Right lobe of liver (tissue), 6 donors: ENCODE measurements at regions not wholly inside any gene's neighbourhood (a gene's known extent, or its start where the extent isn't known, plus 50 kb on each side); places are given as distances from the start of the nearest gene placed in this dataset.

Experiments used
- ATAC-seq, 4 donors: fragments of 200-7000 bp; cut with Tn5 transposase; one replicate each; pipeline ENCODE4 v1.9.1; 2020; ENCODE audit warnings: mild to moderate bottlenecking in 4 of 4, moderate library complexity in 4 of 4
- DNase-seq, 3 donors: peaks; one replicate each; pipeline ENCODE4 v3.0.0-alpha.2; 2020
- H3K27ac ChIP-seq, 3 donors: fragments of 200-600 bp; one replicate each; pipeline ENCODE4 v1.8.0; 2022
- H3K27me3 ChIP-seq, 2 donors: fragments of 200-600 bp; one replicate each; pipeline ENCODE4 v1.8.0; 2022
- H3K36me3 ChIP-seq, 4 donors: fragments of 200-600 bp; sonication (generic) in 1 of 4; one replicate each; pipeline versions ENCODE4 v1.5.1 to v1.8.0; 2017 to 2022; ENCODE audit warnings: control low read depth in 1 of 4
- H3K4me1 ChIP-seq, 4 donors: fragments of 200-600 bp; sonication (generic) in 1 of 4; one replicate each; pipeline versions ENCODE4 v1.5.1 to v1.8.0; 2017 to 2022; ENCODE audit warnings: control low read depth in 1 of 4
- H3K4me3 ChIP-seq, 3 donors: fragments of 200-600 bp; one replicate each; pipeline ENCODE4 v1.8.0; 2022
- H3K9me3 ChIP-seq, 4 donors: fragments of 200-600 bp; sonication (generic) in 1 of 4; one replicate each; pipeline versions ENCODE4 v1.5.1 to v1.8.0; 2017 to 2022; ENCODE audit warnings: control low read depth in 1 of 4
- POLR2A ChIP-seq: fragments of 450-650 bp; IDR thresholded peaks from one replicate; pipeline ENCODE4 v1.6.1; 2017; ENCODE audit warnings: antibody characterized with exemption, mild to moderate bottlenecking
- WGBS: methylation state at CpG from one replicate; pipeline ENCODE4 v1.1.6; 2018; ENCODE audit warnings: low coverage, low lambda C conversion rate; ENCODE audit not compliant: insufficient coverage; ENCODE audit errors: missing lambda C conversion rate; 5-methylcytosine and 5-hydroxymethylcytosine counted together
- intact Hi-C, 2 donors: fragments of 100-400 bp; cut with DNase I; formaldehyde crosslinking; loops; one replicate each; pipeline versions ENCODE4 v1.11.2 to v1.14.1; 2022
- TF ChIP-seq, protein P1 (sequence below), 4 donors: fragments of 200-600 bp in 3 of 4; fragments of 450-650 bp in 1 of 4; IDR thresholded peaks; one replicate each; pipeline versions ENCODE4 v1.5.1 to v1.8.0; 2016 to 2022; ENCODE audit warnings: antibody characterized with exemption in 4 of 4, mild to moderate bottlenecking in 2 of 4
- donor health status: DM: no; HTN: yes; CAD: no.
- donor health status: DM: no; HTN: no; CAD: no.
- donor health status: DM: no; HTN: no; CAD: no.
- donor health status: DM: no; HTN: yes; CAD: no.
- donor health status: DM: no; HTN: yes; CAD: no.

DNA sequence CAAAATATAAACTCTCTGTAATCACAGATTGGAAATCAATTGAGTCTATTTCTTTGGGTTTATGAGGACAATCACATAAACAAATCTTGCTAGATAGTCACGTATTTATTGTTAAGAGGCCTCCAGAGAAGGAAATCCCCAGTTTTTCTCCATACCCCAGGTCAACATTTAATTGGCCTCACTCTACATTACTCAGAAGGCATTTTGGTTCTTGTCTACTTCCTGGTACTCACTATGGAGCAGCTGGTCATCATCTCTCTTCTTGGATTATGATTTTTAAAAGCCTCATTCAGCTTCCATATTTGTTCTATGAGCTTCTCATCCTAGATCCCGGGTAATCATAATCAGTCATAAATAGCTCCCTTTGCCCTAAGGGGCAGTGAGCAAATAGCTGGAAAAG lies 81.6 kb upstream of the LNX1 start:
- no peak for DNase-seq
- no peaks in the 10 kb centered on the region for H3K27me3 ChIP-seq
- intact Hi-C loops, result no loop called here
- peaks cover 0 to 18% (median 0%) of the 10 kb centered on the region in 4 donors for H3K4me1 ChIP-seq
- ATAC-seq, result peak in 1 of 4 donors; percentile 47
- H3K27ac ChIP-seq, result no peak overlapping the region
- H3K9me3 ChIP-seq, result no peaks in the 10 kb centered on the region
- H3K4me3 ChIP-seq, result no peak overlapping the region
- 72% methylated on average over 2 of the region's 2 CpGs for WGBS
- TF ChIP-seq, protein P1, sequence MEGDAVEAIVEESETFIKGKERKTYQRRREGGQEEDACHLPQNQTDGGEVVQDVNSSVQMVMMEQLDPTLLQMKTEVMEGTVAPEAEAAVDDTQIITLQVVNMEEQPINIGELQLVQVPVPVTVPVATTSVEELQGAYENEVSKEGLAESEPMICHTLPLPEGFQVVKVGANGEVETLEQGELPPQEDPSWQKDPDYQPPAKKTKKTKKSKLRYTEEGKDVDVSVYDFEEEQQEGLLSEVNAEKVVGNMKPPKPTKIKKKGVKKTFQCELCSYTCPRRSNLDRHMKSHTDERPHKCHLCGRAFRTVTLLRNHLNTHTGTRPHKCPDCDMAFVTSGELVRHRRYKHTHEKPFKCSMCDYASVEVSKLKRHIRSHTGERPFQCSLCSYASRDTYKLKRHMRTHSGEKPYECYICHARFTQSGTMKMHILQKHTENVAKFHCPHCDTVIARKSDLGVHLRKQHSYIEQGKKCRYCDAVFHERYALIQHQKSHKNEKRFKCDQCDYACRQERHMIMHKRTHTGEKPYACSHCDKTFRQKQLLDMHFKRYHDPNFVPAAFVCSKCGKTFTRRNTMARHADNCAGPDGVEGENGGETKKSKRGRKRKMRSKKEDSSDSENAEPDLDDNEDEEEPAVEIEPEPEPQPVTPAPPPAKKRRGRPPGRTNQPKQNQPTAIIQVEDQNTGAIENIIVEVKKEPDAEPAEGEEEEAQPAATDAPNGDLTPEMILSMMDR (IDR thresholded peaks at IDR 0.05), result no peak
- no peak for TF ChIP-seq POLR2A
- no peaks in the 10 kb centered on the region for H3K36me3 ChIP-seq

- no peak overlapping the region for H3K27ac ChIP-seq
- intact Hi-C loops, result no loop called here
- no peak overlapping the region for H3K4me3 ChIP-seq
- H3K36me3 ChIP-seq, result no peaks in the 10 kb centered on the region
- WGBS, result 6% methylated on average over 2 of the region's 2 CpGs
- ATAC-seq (peak; percentile 96 to 99 (median 98)), DNase-seq (peak; percentile 46 to 77 (median 64))
- H3K4me1 ChIP-seq, result peaks cover 0 to 18% (median 0%) of the 10 kb centered on the region in 4 donors
- H3K27me3 ChIP-seq, result no peaks in the 10 kb centered on the region
- H3K9me3 ChIP-seq, result no peaks in the 10 kb centered on the region
- TF ChIP-seq, protein P1 (IDR thresholded peaks at IDR 0.05), result no peak
- TF ChIP-seq POLR2A, result no peak
Measured at GRCh38 chr4:53671757-53672156, 80.5 kb upstream of the LNX1 start.

GRCh38 chr4:53659737-53660136 lies 68.5 kb upstream of the LNX1 start:
- H3K9me3 ChIP-seq, result no peaks in the 10 kb centered on the region
- no peak for DNase-seq
- intact Hi-C loops, result no loop called here
- no peak for TF ChIP-seq POLR2A
- TF ChIP-seq, protein P1 (IDR thresholded peaks at IDR 0.05), result no peak
- no peaks in the 10 kb centered on the region for H3K36me3 ChIP-seq
- no peak overlapping the region for H3K4me3 ChIP-seq
- H3K27ac ChIP-seq, result no peak overlapping the region
- no peaks in the 10 kb centered on the region for H3K27me3 ChIP-seq
- ATAC-seq, result no peak
- 66% methylated on average over 2 of the region's 2 CpGs for WGBS
- H3K4me1 ChIP-seq, result no peaks in the 10 kb centered on the region

DNA sequence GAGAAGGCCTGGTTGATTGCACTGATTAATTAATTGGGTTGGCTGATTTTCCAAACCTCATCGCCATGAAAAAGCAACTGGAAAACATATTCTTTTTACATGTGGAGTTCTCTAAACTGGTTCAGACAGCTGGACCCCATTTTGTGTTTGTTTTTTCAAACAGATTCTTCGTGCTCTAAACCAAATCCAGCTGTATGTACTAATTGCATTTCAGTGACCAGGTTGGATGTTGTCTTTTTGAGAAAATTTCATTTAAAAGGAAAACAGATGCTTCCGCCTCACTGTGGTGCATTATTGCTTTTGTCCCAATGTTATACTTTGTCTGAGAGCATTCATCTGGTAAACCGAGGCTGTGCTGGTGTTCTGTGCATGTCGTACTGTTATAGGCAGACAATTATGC lies 67.8 kb upstream of the LNX1 start:
- Histone ChIP-seq H3K27ac (no peak overlapping the region), H3K27me3 (no peaks in the 10 kb centered on the region), H3K4me3 (no peak overlapping the region), H3K36me3 (no peaks in the 10 kb centered on the region), H3K4me1 (peaks cover 0 to 5% (median 2%) of the 10 kb centered on the region in 4 donors), H3K9me3 (no peaks in the 10 kb centered on the region)
- TF ChIP-seq, protein P1 (IDR thresholded peaks at IDR 0.05), result no peak
- TF ChIP-seq POLR2A, result no peak
- WGBS, result 82% methylated on average over 5 of the region's 5 CpGs
- DNase-seq (no peak), ATAC-seq (no peak)
- intact Hi-C loops, result no loop called here

GRCh38 chr4:53658029-53658428 lies 66.7 kb upstream of the LNX1 start:
- no peak for TF ChIP-seq POLR2A
- TF ChIP-seq, protein P1 (IDR thresholded peaks at IDR 0.05), result no peak
- H3K4me1 ChIP-seq, result peaks cover 0 to 16% (median 8%) of the 10 kb centered on the region in 4 donors
- H3K27ac ChIP-seq, result no peak overlapping the region
- no peaks in the 10 kb centered on the region for H3K36me3 ChIP-seq
- DNase-seq, result no peak
- intact Hi-C loops, result no loop called here
- no peak overlapping the region for H3K4me3 ChIP-seq
- H3K9me3 ChIP-seq, result no peaks in the 10 kb centered on the region
- no peaks in the 10 kb centered on the region for H3K27me3 ChIP-seq
- WGBS, result 67% methylated on average over 1 of the region's 1 CpG
- no peak for ATAC-seq
